ENCODE measurements at regions not wholly inside any gene's neighbourhood (a gene's known extent, or its start where the extent isn't known, plus 50 kb on each side); places are given as distances from the start of the nearest gene placed in this dataset.

- no peak for TF ChIP-seq CHD7 (IDR thresholded peaks at IDR 0.05; ENCODE audit: insufficient replicate concordance, low read length)
- TF ChIP-seq ATF3 (IDR thresholded peaks at IDR 0.05; ENCODE audit: insufficient read depth, low read depth, low read length) = no peak
- TF ChIP-seq EZH2 (IDR thresholded peaks at IDR 0.05; ENCODE audit: low read depth, low read length, severe bottlenecking) = no peak
- no peak for TF ChIP-seq SP2 (IDR thresholded peaks at IDR 0.05; ENCODE audit: low read length)
- no peak for TF ChIP-seq JUN (IDR thresholded peaks at IDR 0.05; ENCODE audit: low read depth, low read length)
- no peak for TF ChIP-seq RXRA (IDR thresholded peaks at IDR 0.05; ENCODE audit: insufficient read depth, low read depth, low read length)
- no peak for TF ChIP-seq SUZ12 (IDR thresholded peaks at IDR 0.05; ENCODE audit: low read length)
- no peak for TF ChIP-seq SAP30 (IDR thresholded peaks at IDR 0.05; ENCODE audit: insufficient read depth, insufficient replicate concordance, low read length)
- TF ChIP-seq SIX5 (IDR thresholded peaks at IDR 0.05; ENCODE audit: low read depth, low read length) = no peak
These were observed 88.7 kb upstream of the DRD2 start (continued) for GRCh38 chr11:113563766-113564526.

Data from H1 (cell line).